ENCODE measurements at regions not wholly inside any gene's neighbourhood (a gene's known extent, or its start where the extent isn't known, plus 50 kb on each side); places are given as distances from the start of the nearest gene placed in this dataset.

- no peaks in the 10 kb centered on the region for H3K27me3 Mint-ChIP-seq (ENCODE audit: low read depth)
Measured at GRCh38 chr15:98076021-98076816, 115.7 kb downstream of the ARRDC4 start.

GRCh38 chr15:98077186-98077585 is 116.7 kb downstream of the ARRDC4 start:
- Mint-ChIP-seq H3K4me3 (no peak overlapping the region), H3K4me1 (peaks cover 12% of the 10 kb centered on the region), H3K36me3 (no peaks in the 10 kb centered on the region), H3K27ac (no peak overlapping the region), H3K27me3 (ENCODE audit: low read depth) (no peaks in the 10 kb centered on the region), H3K9me3 (no peaks in the 10 kb centered on the region)
- peak; percentile 18; the same call in 1 of the 2 replicates for ATAC-seq
- CTCF ChIA-PET: no interaction called here
- POLR2A ChIA-PET: interaction anchor here (0.7 kb wide), 1 partner anchor 352 kb away, joined by 3 read pairs; no protein-coding TSS in a partner anchor
- TF ChIP-seq ZNF317 (CRISPR knock-in tag; IDR thresholded peaks at IDR 0.05; ENCODE audit: borderline replicate concordance, low read depth): no peak
- TF ChIP-seq ZNF121 (CRISPR knock-in tag; IDR thresholded peaks at IDR 0.05): no peak
- TF ChIP-seq E2F1 (CRISPR knock-in tag; IDR thresholded peaks at IDR 0.05): no peak
- no peak for TF ChIP-seq CREM (CRISPR knock-in tag; IDR thresholded peaks at IDR 0.05)
- no peak for TF ChIP-seq ZNF263 (CRISPR knock-in tag; IDR thresholded peaks at IDR 0.05; ENCODE audit: low read depth)
- TF ChIP-seq CREB1 (CRISPR knock-in tag; IDR thresholded peaks at IDR 0.05): no peak
- DNase-seq (ENCODE audit: low spot score): no peak

More at GRCh38 chr15:98076021-98076816, 115.7 kb downstream of the ARRDC4 start:
- Mint-ChIP-seq H3K36me3 (no peaks in the 10 kb centered on the region), H3K27ac (no peak overlapping the region), H3K9me3 (peaks cover 3% of the 10 kb centered on the region), H3K4me3 (no peak overlapping the region), H3K4me1 (peaks cover 12% of the 10 kb centered on the region)
- TF ChIP-seq ZNF263 (CRISPR knock-in tag; IDR thresholded peaks at IDR 0.05; ENCODE audit: low read depth) (no peak), HMGXB4 (CRISPR knock-in tag; IDR thresholded peaks at IDR 0.05) (no peak), ERG (CRISPR knock-in tag; IDR thresholded peaks at IDR 0.05) (no peak), KAT7 (CRISPR knock-in tag; IDR thresholded peaks at IDR 0.05; ENCODE audit: borderline replicate concordance) (no peak), IRF1 (CRISPR knock-in tag; IDR thresholded peaks at IDR 0.05) (no peak), ZNF416 (CRISPR knock-in tag; IDR thresholded peaks at IDR 0.05) (no peak)
- CTCF ChIA-PET: no interaction called here
- ATAC-seq: no peak
- DNase-seq (ENCODE audit: low spot score): no peak
- POLR2A ChIA-PET: no interaction called here

- no peaks in the 10 kb centered on the region for H3K27me3 Mint-ChIP-seq (ENCODE audit: low read depth)
- H3K27ac Mint-ChIP-seq: no peak overlapping the region
- no peak overlapping the region for H3K4me3 Mint-ChIP-seq
- H3K36me3 Mint-ChIP-seq: no peaks in the 10 kb centered on the region
- no peak for DNase-seq (ENCODE audit: low spot score)
- no peaks in the 10 kb centered on the region for H3K9me3 Mint-ChIP-seq
- CTCF ChIA-PET: no interaction called here
- H3K4me1 Mint-ChIP-seq: peaks cover 16% of the 10 kb centered on the region
- POLR2A ChIA-PET: no interaction called here
- no peak for ATAC-seq
- no peak for TF ChIP-seq PRDM15 (CRISPR knock-in tag; IDR thresholded peaks at IDR 0.05)
- no peak for TF ChIP-seq ZSCAN18 (CRISPR knock-in tag; IDR thresholded peaks at IDR 0.05)
- TF ChIP-seq IRF2 (CRISPR knock-in tag; IDR thresholded peaks at IDR 0.05; ENCODE audit: borderline replicate concordance, low read depth): no peak
- no peak for TF ChIP-seq PREB (CRISPR knock-in tag; IDR thresholded peaks at IDR 0.05; ENCODE audit: borderline replicate concordance)
- no peak for TF ChIP-seq ZNF263 (CRISPR knock-in tag; IDR thresholded peaks at IDR 0.05; ENCODE audit: low read depth)
- no peak for TF ChIP-seq ATF2 (CRISPR knock-in tag; IDR thresholded peaks at IDR 0.05; ENCODE audit: borderline replicate concordance, low read depth)
- TF ChIP-seq SOX15 (CRISPR knock-in tag; IDR thresholded peaks at IDR 0.05): no peak
Measured at GRCh38 chr15:98080791-98081190, 120.3 kb downstream of the ARRDC4 start.

All from WTC11 (cell line).